GM23338 (cell line): ENCODE measurements at regions not wholly inside any gene's neighbourhood (a gene's known extent, or its start where the extent isn't known, plus 50 kb on each side); places are given as distances from the start of the nearest gene placed in this dataset.

ENCODE experiments used
- ATAC-seq: fragments of 200-7000 bp; cut with Tn5 transposase; 3 replicates; pipeline ENCODE4 v1.9.1; 2020
- DNase-seq: peaks from one replicate; pipeline ENCODE4 v3.0.0-alpha.2; 2015; ENCODE audit warnings: low spot score
- H2AFZ ChIP-seq: fragments of 200-600 bp; sonication (generic); 2 replicates; pipeline ENCODE4 v1.8.0; 2016; ENCODE audit warnings: antibody characterized with exemption, mild to moderate bottlenecking, moderate library complexity
- H3F3A ChIP-seq: fragments of 200-600 bp; sonication (generic); replicated peaks from 2 replicates; pipeline ENCODE4 v1.8.0; 2017; ENCODE audit warnings: antibody characterized with exemption, mixed run types, low read depth
- H3K27ac ChIP-seq: fragments of 200-600 bp; sonication (generic); 2 replicates; pipeline ENCODE4 v1.6.1; 2016; ENCODE audit warnings: low read depth
- H3K27me3 ChIP-seq: fragments of 200-600 bp; sonication (generic); 2 replicates; pipeline ENCODE4 v1.8.0; 2016; ENCODE audit warnings: mild to moderate bottlenecking, mixed run types, moderate library complexity; ENCODE audit not compliant: insufficient read depth
- H3K36me3 ChIP-seq: fragments of 200-600 bp; sonication (generic); 2 replicates; pipeline ENCODE4 v1.8.0; 2016; ENCODE audit warnings: mild to moderate bottlenecking; ENCODE audit not compliant: insufficient read depth
- H3K4me1 ChIP-seq: fragments of 200-600 bp; sonication (generic); 2 replicates; pipeline ENCODE4 v1.8.0; 2016; ENCODE audit warnings: mild to moderate bottlenecking, moderate library complexity; ENCODE audit not compliant: insufficient read depth
- H3K4me2 ChIP-seq: fragments of 200-600 bp; sonication (generic); 2 replicates; pipeline ENCODE4 v1.7.1; 2017; ENCODE audit warnings: mixed run types
- H3K4me3 ChIP-seq: fragments of 200-600 bp; sonication (generic); 2 replicates; pipeline ENCODE4 v1.6.1; 2016; ENCODE audit warnings: mixed run types
- H3K79me2 ChIP-seq: fragments of 200-600 bp; sonication (generic); replicated peaks from 2 replicates; pipeline ENCODE4 v1.8.0; 2017; ENCODE audit warnings: mild to moderate bottlenecking; ENCODE audit not compliant: insufficient read depth
- H3K9me2 ChIP-seq: fragments of 200-600 bp; sonication (generic); 2 replicates; pipeline ENCODE4 v1.8.0; 2017; ENCODE audit not compliant: insufficient read depth
- H4K20me1 ChIP-seq: fragments of 200-600 bp; sonication (generic); replicated peaks from 2 replicates; pipeline ENCODE4 v1.8.0; 2017; ENCODE audit warnings: mild to moderate bottlenecking; ENCODE audit not compliant: insufficient read depth
- H3K27ac Mint-ChIP-seq: 2 replicates; pipeline ENCODE4 v1.8.0; 2020; ENCODE audit warnings: inconsistent platforms, mild to moderate bottlenecking, moderate library complexity, mixed read lengths
- H3K27me3 Mint-ChIP-seq: 3 replicates; pipeline ENCODE4 v1.8.0; 2022; ENCODE audit warnings: low read depth, mild to moderate bottlenecking, moderate library complexity, mixed read lengths, inconsistent platforms; ENCODE audit not compliant: insufficient read depth, poor library complexity
- H3K36me3 Mint-ChIP-seq: 3 replicates; pipeline ENCODE4 v1.8.0; 2021; ENCODE audit warnings: low read depth, mild to moderate bottlenecking, inconsistent platforms, moderate library complexity, mixed read lengths
- H3K4me1 Mint-ChIP-seq: 3 replicates; pipeline ENCODE4 v1.8.0; 2020; ENCODE audit warnings: mild to moderate bottlenecking, inconsistent platforms, mixed read lengths
- H3K4me3 Mint-ChIP-seq: 3 replicates; pipeline ENCODE4 v1.8.0; 2021; ENCODE audit warnings: moderate library complexity, mild to moderate bottlenecking, inconsistent platforms, mixed read lengths
- H3K9me3 Mint-ChIP-seq: 3 replicates; pipeline ENCODE4 v1.8.0; 2020; ENCODE audit warnings: moderate library complexity, mild to moderate bottlenecking, inconsistent platforms, mixed read lengths
- CREB1 ChIP-seq: fragments of 250-450 bp; sonication (Bioruptor Pico); IDR thresholded peaks from 2 replicates; pipeline ENCODE4 v1.5.0; 2020; ENCODE audit warnings: low read depth, mild to moderate bottlenecking, moderate library complexity
- EZH2 ChIP-seq: fragments of 200-600 bp; sonication (generic); IDR thresholded peaks from one replicate; pipeline ENCODE4 v1.8.0; 2017; ENCODE audit warnings: antibody characterized with exemption, mild to moderate bottlenecking, low read depth; ENCODE audit not compliant: unreplicated experiment
- JUNB ChIP-seq: IDR thresholded peaks from one replicate; pipeline ENCODE4 v1.6.1; 2016; ENCODE audit warnings: antibody characterized with exemption; ENCODE audit not compliant: unreplicated experiment
- ZNF331 ChIP-seq: fragments of 250-450 bp; sonication (Bioruptor Pico); IDR thresholded peaks from 2 replicates; pipeline ENCODE4 v1.5.0; 2020; ENCODE audit warnings: low read depth, mild to moderate bottlenecking, moderate library complexity
- TF ChIP-seq, protein P1 (sequence below), 2 experiments: fragments of 200-600 bp in 1 of 2; sonication (generic) in 1 of 2; conservative IDR thresholded peaks; 2 replicates each; pipeline versions ENCODE4 v1.5.1 to v1.6.1; 2016 to 2017; ENCODE audit warnings: antibody characterized with exemption in 2 of 2, low read depth in 2 of 2, mild to moderate bottlenecking in 2 of 2, moderate library complexity in 1 of 2
- TF ChIP-seq, protein P2 (sequence below): IDR thresholded peaks from one replicate; pipeline ENCODE4 v1.6.1; 2018; ENCODE audit warnings: antibody characterized with exemption; ENCODE audit not compliant: unreplicated experiment

- Histone ChIP-seq H3K9me2 (peaks cover 9% of the 10 kb centered on the region; the same call in 1 of the 2 replicates), H4K20me1 (no peaks in the 10 kb centered on the region), H3K27ac (no peak overlapping the region), H3K4me1 (no peaks in the 10 kb centered on the region), H3F3A (no peaks in the 10 kb centered on the region), H3K79me2 (no peaks in the 10 kb centered on the region), H3K27me3 (no peaks in the 10 kb centered on the region), H3K4me3 (no peak overlapping the region), H2AFZ (0 out of 2 replicates have a peak overlapping the region, but pooled peaks have one; percentile 48), H3K4me2 (no peak overlapping the region), H3K36me3 (no peaks in the 10 kb centered on the region)
- peaks cover 4% of the 10 kb centered on the region for H3K27me3 Mint-ChIP-seq
- no peak for TF ChIP-seq CREB1 (CRISPR knock-in tag)
- TF ChIP-seq, protein P1, sequence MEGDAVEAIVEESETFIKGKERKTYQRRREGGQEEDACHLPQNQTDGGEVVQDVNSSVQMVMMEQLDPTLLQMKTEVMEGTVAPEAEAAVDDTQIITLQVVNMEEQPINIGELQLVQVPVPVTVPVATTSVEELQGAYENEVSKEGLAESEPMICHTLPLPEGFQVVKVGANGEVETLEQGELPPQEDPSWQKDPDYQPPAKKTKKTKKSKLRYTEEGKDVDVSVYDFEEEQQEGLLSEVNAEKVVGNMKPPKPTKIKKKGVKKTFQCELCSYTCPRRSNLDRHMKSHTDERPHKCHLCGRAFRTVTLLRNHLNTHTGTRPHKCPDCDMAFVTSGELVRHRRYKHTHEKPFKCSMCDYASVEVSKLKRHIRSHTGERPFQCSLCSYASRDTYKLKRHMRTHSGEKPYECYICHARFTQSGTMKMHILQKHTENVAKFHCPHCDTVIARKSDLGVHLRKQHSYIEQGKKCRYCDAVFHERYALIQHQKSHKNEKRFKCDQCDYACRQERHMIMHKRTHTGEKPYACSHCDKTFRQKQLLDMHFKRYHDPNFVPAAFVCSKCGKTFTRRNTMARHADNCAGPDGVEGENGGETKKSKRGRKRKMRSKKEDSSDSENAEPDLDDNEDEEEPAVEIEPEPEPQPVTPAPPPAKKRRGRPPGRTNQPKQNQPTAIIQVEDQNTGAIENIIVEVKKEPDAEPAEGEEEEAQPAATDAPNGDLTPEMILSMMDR (conservative IDR thresholded peaks at IDR 0.05; ENCODE audit: low read depth in 2 of 2) = no peak
- TF ChIP-seq, protein P2, sequence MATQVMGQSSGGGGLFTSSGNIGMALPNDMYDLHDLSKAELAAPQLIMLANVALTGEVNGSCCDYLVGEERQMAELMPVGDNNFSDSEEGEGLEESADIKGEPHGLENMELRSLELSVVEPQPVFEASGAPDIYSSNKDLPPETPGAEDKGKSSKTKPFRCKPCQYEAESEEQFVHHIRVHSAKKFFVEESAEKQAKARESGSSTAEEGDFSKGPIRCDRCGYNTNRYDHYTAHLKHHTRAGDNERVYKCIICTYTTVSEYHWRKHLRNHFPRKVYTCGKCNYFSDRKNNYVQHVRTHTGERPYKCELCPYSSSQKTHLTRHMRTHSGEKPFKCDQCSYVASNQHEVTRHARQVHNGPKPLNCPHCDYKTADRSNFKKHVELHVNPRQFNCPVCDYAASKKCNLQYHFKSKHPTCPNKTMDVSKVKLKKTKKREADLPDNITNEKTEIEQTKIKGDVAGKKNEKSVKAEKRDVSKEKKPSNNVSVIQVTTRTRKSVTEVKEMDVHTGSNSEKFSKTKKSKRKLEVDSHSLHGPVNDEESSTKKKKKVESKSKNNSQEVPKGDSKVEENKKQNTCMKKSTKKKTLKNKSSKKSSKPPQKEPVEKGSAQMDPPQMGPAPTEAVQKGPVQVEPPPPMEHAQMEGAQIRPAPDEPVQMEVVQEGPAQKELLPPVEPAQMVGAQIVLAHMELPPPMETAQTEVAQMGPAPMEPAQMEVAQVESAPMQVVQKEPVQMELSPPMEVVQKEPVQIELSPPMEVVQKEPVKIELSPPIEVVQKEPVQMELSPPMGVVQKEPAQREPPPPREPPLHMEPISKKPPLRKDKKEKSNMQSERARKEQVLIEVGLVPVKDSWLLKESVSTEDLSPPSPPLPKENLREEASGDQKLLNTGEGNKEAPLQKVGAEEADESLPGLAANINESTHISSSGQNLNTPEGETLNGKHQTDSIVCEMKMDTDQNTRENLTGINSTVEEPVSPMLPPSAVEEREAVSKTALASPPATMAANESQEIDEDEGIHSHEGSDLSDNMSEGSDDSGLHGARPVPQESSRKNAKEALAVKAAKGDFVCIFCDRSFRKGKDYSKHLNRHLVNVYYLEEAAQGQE = no peak
- H3K27ac Mint-ChIP-seq = no peak overlapping the region
- peaks cover 9% of the 10 kb centered on the region; the same call in 2 of the 3 replicates for H3K4me1 Mint-ChIP-seq
- DNase-seq (no peak), ATAC-seq (no peak)
- peaks cover 4% of the 10 kb centered on the region; the same call in 1 of the 3 replicates for H3K36me3 Mint-ChIP-seq
- no peak overlapping the region for H3K4me3 Mint-ChIP-seq
- H3K9me3 Mint-ChIP-seq = peaks cover 9% of the 10 kb centered on the region; the same call in 2 of the 3 replicates
Observed at GRCh38 chr19:31595521-31595920, 246.3 kb upstream of the TSHZ3 start.

DNA sequence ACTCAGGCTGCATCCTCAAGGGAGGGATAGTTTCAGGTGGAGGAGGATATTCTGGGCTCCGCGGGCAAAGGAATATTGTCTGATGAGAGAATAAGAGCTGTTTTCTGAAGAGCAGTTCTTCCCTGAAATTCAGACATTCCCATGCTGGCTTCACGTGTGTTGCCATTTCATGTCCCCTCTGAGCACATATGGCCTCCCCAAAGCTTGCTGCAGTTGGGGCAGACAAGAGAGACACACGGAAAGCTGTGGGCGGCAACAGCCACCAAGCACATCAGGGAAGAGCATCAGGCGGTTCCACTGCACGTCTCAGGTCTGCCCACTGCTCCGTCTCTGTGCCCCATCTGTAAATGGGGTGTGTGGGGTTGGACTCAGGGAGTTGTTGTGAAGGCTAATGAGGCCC lies 247.5 kb upstream of the TSHZ3 start:
- no peak for DNase-seq
- H3K9me3 Mint-ChIP-seq = no peaks in the 10 kb centered on the region; the same call in 1 of the 3 replicates

More for the DNA sequence above, 247.5 kb upstream of the TSHZ3 start:
- no peak overlapping the region for H2AFZ ChIP-seq
- no peaks in the 10 kb centered on the region for H3K79me2 ChIP-seq
- Mint-ChIP-seq H3K27ac (no peak overlapping the region), H3K27me3 (peaks cover 9% of the 10 kb centered on the region), H3K4me3 (no peak overlapping the region), H3K36me3 (no peaks in the 10 kb centered on the region), H3K4me1 (peaks cover 9% of the 10 kb centered on the region; the same call in 2 of the 3 replicates)
- H4K20me1 ChIP-seq = no peaks in the 10 kb centered on the region
- no peaks in the 10 kb centered on the region for H3K4me1 ChIP-seq
- H3K4me3 ChIP-seq = no peak overlapping the region
- no peak for ATAC-seq
- no peaks in the 10 kb centered on the region for H3K36me3 ChIP-seq
- H3K9me2 ChIP-seq = 0 out of 2 replicates have a peak, but pooled peaks cover 4% of the 10 kb centered on the region
- H3K27ac ChIP-seq = no peak overlapping the region
- no peak overlapping the region for H3K4me2 ChIP-seq
- H3K27me3 ChIP-seq = no peaks in the 10 kb centered on the region
- no peaks in the 10 kb centered on the region for H3F3A ChIP-seq
- TF ChIP-seq ZNF331 (CRISPR knock-in tag) (no peak), JUNB (no peak), EZH2 (no peak)
